WTC11 (cell line): ENCODE measurements at regions not wholly inside any gene's neighbourhood (a gene's known extent, or its start where the extent isn't known, plus 50 kb on each side); places are given as distances from the start of the nearest gene placed in this dataset.

ENCODE experiments used
- ATAC-seq: fragments of 200-7000 bp; cut with Tn5 transposase; 2 replicates; pipeline ENCODE4 v1.10.0; 2021; ENCODE audit warnings: mild to moderate bottlenecking, moderate library complexity
- CTCF ChIA-PET: fragments of 300-600 bp; sonication (Branson Sonifier 250); formaldehyde crosslinking; loops from one replicate; lab custom pipeline; 2021; ENCODE audit warnings: antibody characterized with exemption; lab: Charles Lee
- POLR2A ChIA-PET: fragments of 350-600 bp; sonication (Branson Sonifier 250); formaldehyde crosslinking; loops from one replicate; lab custom pipeline; 2021; ENCODE audit warnings: antibody characterized with exemption; lab: Charles Lee
- DNase-seq: peaks from one replicate; pipeline ENCODE4 v3.0.0; 2021; ENCODE audit warnings: low spot score
- H3K27ac Mint-ChIP-seq: 2 replicates; pipeline ENCODE4 v1.8.0; 2021; ENCODE audit warnings: mixed read lengths
- H3K27me3 Mint-ChIP-seq: 2 replicates; pipeline ENCODE4 v1.8.0; 2021; ENCODE audit warnings: low read depth, mild to moderate bottlenecking, moderate library complexity, mixed read lengths
- H3K36me3 Mint-ChIP-seq: 2 replicates; pipeline ENCODE4 v1.8.0; 2021; ENCODE audit warnings: mixed read lengths
- H3K4me1 Mint-ChIP-seq: 2 replicates; pipeline ENCODE4 v1.8.0; 2022; ENCODE audit warnings: mixed read lengths
- H3K4me3 Mint-ChIP-seq: 2 replicates; pipeline ENCODE4 v1.8.0; 2021; ENCODE audit warnings: mild to moderate bottlenecking, moderate library complexity, mixed read lengths
- H3K9me3 Mint-ChIP-seq: 2 replicates; pipeline ENCODE4 v1.8.0; 2021; ENCODE audit warnings: mixed read lengths
- CREM ChIP-seq: sonication (generic); formaldehyde crosslinking; IDR thresholded peaks from 2 replicates; pipeline ENCODE4 v1.8.1; 2022; ENCODE audit warnings: mild to moderate bottlenecking, missing genetic modification reagents, moderate library complexity
- ESRRA ChIP-seq: sonication (generic); formaldehyde crosslinking; IDR thresholded peaks from 2 replicates; pipeline ENCODE4 v1.8.1; 2022; ENCODE audit warnings: mild to moderate bottlenecking, missing genetic modification reagents, borderline replicate concordance
- GRHL2 ChIP-seq: fragments of 250-450 bp; sonication (Bioruptor Pico); IDR thresholded peaks from 2 replicates; pipeline ENCODE4 v1.8.0; 2022; ENCODE audit warnings: mild to moderate bottlenecking, moderate library complexity; ENCODE audit not compliant: insufficient replicate concordance, severe bottlenecking
- JAZF1 ChIP-seq: fragments of 250-450 bp; sonication (Bioruptor Pico); IDR thresholded peaks from 2 replicates; pipeline ENCODE4 v1.9.0; 2021; ENCODE audit warnings: moderate library complexity, mild to moderate bottlenecking, inconsistent platforms
- KAT7 ChIP-seq: sonication (generic); formaldehyde crosslinking; IDR thresholded peaks from 2 replicates; pipeline ENCODE4 v1.8.1; 2023; ENCODE audit warnings: missing genetic modification reagents, mild to moderate bottlenecking, borderline replicate concordance
- MYBL2 ChIP-seq: sonication (generic); formaldehyde crosslinking; IDR thresholded peaks from 2 replicates; pipeline ENCODE4 v1.8.1; 2023; ENCODE audit warnings: mild to moderate bottlenecking, moderate library complexity, missing genetic modification reagents
- NR3C1 ChIP-seq: sonication (generic); formaldehyde crosslinking; conservative IDR thresholded peaks from 2 replicates; pipeline ENCODE4 v1.8.1; 2023; ENCODE audit warnings: low read depth, mild to moderate bottlenecking, missing genetic modification reagents
- OVOL2 ChIP-seq: fragments of 250-450 bp; sonication (Bioruptor Pico); IDR thresholded peaks from 2 replicates; pipeline ENCODE4 v1.9.0; 2021; ENCODE audit warnings: mild to moderate bottlenecking, borderline replicate concordance
- SMAD3 ChIP-seq: sonication (generic); formaldehyde crosslinking; IDR thresholded peaks from 2 replicates; pipeline ENCODE4 v1.8.0; 2022; ENCODE audit warnings: missing genetic modification reagents, mild to moderate bottlenecking, borderline replicate concordance
- ZNF121 ChIP-seq: sonication (generic); formaldehyde crosslinking; IDR thresholded peaks from 2 replicates; pipeline ENCODE4 v1.8.0; 2023; ENCODE audit warnings: missing genetic modification reagents
- ZNF219 ChIP-seq: sonication (generic); formaldehyde crosslinking; IDR thresholded peaks from 2 replicates; pipeline ENCODE4 v1.8.0; 2023; ENCODE audit warnings: missing genetic modification reagents, mild to moderate bottlenecking, borderline replicate concordance
- ZNF263 ChIP-seq: sonication (generic); formaldehyde crosslinking; IDR thresholded peaks from 2 replicates; pipeline ENCODE4 v1.8.1; 2022; ENCODE audit warnings: low read depth, mild to moderate bottlenecking, moderate library complexity, missing genetic modification reagents
- ZNF317 ChIP-seq: sonication (generic); formaldehyde crosslinking; IDR thresholded peaks from 2 replicates; pipeline ENCODE4 v1.8.1; 2023; ENCODE audit warnings: low read depth, mild to moderate bottlenecking, moderate library complexity, missing genetic modification reagents, borderline replicate concordance
- TF ChIP-seq, protein P1 (sequence below): sonication (generic); formaldehyde crosslinking; IDR thresholded peaks from 2 replicates; pipeline ENCODE4 v1.8.0; 2022; ENCODE audit warnings: mild to moderate bottlenecking, missing genetic modification reagents
- TF ChIP-seq, protein P2 (sequence below): sonication (generic); formaldehyde crosslinking; IDR thresholded peaks from 2 replicates; pipeline ENCODE4 v1.8.1; 2022; ENCODE audit warnings: mild to moderate bottlenecking, moderate library complexity, missing genetic modification reagents
- TF ChIP-seq, protein P3 (sequence below): fragments of 250-450 bp; sonication (Bioruptor Pico); IDR thresholded peaks from 2 replicates; pipeline ENCODE4 v1.9.0; 2021; ENCODE audit warnings: mild to moderate bottlenecking, borderline replicate concordance
- TF ChIP-seq, protein P4 (sequence below): sonication (generic); formaldehyde crosslinking; IDR thresholded peaks from 2 replicates; pipeline ENCODE4 v1.8.0; 2023; ENCODE audit warnings: missing genetic modification reagents
- TF ChIP-seq, protein P5 (sequence below): fragments of 250-450 bp; sonication (Bioruptor Pico); IDR thresholded peaks from 2 replicates; pipeline ENCODE4 v2.1.2; 2022; ENCODE audit warnings: mild to moderate bottlenecking, moderate library complexity
- TF ChIP-seq, protein P6 (sequence below): sonication (generic); formaldehyde crosslinking; IDR thresholded peaks from 2 replicates; pipeline ENCODE4 v1.8.1; 2023; ENCODE audit warnings: mild to moderate bottlenecking, missing genetic modification reagents, moderate library complexity
- TF ChIP-seq, protein P7 (sequence below): sonication (generic); formaldehyde crosslinking; IDR thresholded peaks from 2 replicates; pipeline ENCODE4 v1.8.1; 2022; ENCODE audit warnings: mild to moderate bottlenecking, missing genetic modification reagents, moderate library complexity, borderline replicate concordance

DNA sequence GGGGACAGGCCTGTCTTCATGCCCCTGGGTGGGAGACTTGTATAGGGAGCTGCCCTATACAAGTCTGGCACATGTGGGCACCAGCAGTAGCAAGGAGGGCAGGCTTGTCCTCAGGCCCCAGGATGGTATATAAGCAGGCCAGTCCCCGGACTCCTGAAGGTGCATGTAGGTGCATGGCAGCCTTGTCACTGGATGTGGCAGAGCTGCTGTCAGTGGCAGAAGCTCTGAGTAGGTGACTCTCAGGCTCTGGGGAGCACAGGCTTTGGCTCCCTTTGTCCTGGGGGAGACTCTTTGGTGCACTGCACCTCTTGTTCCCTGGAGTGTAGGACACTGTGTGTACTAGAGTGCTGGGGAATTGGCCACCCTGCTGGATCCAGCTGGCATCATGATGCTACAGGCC is 376.7 kb upstream of the DIPK2B start:
- H3K27ac Mint-ChIP-seq: no peak overlapping the region
- TF ChIP-seq MYBL2 (CRISPR knock-in tag): no peak
- no peak for TF ChIP-seq ZNF219
- TF ChIP-seq OVOL2 (CRISPR knock-in tag): no peak
- TF ChIP-seq, protein P1, sequence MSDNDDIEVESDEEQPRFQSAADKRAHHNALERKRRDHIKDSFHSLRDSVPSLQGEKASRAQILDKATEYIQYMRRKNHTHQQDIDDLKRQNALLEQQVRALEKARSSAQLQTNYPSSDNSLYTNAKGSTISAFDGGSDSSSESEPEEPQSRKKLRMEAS (CRISPR knock-in tag): no peak
- no peak for TF ChIP-seq GRHL2 (CRISPR knock-in tag)
- no peak for TF ChIP-seq ZNF263 (CRISPR knock-in tag)
- no peak for TF ChIP-seq ESRRA (CRISPR knock-in tag)
- H3K27me3 Mint-ChIP-seq: no peaks in the 10 kb centered on the region
- CTCF ChIA-PET: no interaction called here
- DNase-seq (no peak), ATAC-seq (no peak)
- peaks cover 25% of the 10 kb centered on the region for H3K9me3 Mint-ChIP-seq
- H3K4me1 Mint-ChIP-seq: peaks cover 2% of the 10 kb centered on the region; the same call in 1 of the 2 replicates
- POLR2A ChIA-PET: no interaction called here
- peaks cover 19% of the 10 kb centered on the region for H3K36me3 Mint-ChIP-seq
- no peak overlapping the region for H3K4me3 Mint-ChIP-seq

DNA sequence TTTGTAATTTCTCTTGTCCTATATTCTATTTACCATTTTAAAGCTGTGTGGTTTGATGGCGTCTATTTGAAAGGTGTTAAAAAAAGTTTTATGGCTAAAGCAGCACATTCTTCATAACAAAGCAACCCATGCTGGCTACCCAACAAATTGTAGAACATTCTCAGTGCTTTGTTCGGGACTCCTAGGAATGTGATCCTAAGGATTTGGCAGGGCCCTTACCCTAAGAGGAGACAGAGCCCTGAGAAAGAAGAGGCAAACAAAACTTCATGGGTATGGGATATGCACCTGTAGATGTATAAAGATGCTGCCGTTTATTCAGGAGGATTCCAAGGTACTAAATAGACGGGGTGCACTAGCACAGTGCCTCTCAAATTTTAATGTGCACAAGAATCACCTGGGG is 370.8 kb upstream of the DIPK2B start:
- Mint-ChIP-seq H3K4me1 (peaks cover 13% of the 10 kb centered on the region), H3K4me3 (no peak overlapping the region), H3K36me3 (no peaks in the 10 kb centered on the region), H3K27me3 (no peaks in the 10 kb centered on the region), H3K27ac (no peak overlapping the region), H3K9me3 (peaks cover 2% of the 10 kb centered on the region; the same call in 1 of the 2 replicates)
- DNase-seq: no peak
- peak; percentile 59; the same call in 1 of the 2 replicates for ATAC-seq
- CTCF ChIA-PET: interaction anchor here (1.0 kb wide), 1 partner anchor 249 kb away, joined by 3 read pairs; no protein-coding TSS in a partner anchor
- TF ChIP-seq JAZF1 (CRISPR knock-in tag) (no peak), ZNF263 (CRISPR knock-in tag) (no peak), ZNF121 (CRISPR knock-in tag) (no peak)
- TF ChIP-seq, protein P2, sequence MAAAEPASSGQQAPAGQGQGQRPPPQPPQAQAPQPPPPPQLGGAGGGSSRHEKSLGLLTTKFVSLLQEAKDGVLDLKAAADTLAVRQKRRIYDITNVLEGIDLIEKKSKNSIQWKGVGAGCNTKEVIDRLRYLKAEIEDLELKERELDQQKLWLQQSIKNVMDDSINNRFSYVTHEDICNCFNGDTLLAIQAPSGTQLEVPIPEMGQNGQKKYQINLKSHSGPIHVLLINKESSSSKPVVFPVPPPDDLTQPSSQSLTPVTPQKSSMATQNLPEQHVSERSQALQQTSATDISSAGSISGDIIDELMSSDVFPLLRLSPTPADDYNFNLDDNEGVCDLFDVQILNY: no peak
- TF ChIP-seq, protein P3, sequence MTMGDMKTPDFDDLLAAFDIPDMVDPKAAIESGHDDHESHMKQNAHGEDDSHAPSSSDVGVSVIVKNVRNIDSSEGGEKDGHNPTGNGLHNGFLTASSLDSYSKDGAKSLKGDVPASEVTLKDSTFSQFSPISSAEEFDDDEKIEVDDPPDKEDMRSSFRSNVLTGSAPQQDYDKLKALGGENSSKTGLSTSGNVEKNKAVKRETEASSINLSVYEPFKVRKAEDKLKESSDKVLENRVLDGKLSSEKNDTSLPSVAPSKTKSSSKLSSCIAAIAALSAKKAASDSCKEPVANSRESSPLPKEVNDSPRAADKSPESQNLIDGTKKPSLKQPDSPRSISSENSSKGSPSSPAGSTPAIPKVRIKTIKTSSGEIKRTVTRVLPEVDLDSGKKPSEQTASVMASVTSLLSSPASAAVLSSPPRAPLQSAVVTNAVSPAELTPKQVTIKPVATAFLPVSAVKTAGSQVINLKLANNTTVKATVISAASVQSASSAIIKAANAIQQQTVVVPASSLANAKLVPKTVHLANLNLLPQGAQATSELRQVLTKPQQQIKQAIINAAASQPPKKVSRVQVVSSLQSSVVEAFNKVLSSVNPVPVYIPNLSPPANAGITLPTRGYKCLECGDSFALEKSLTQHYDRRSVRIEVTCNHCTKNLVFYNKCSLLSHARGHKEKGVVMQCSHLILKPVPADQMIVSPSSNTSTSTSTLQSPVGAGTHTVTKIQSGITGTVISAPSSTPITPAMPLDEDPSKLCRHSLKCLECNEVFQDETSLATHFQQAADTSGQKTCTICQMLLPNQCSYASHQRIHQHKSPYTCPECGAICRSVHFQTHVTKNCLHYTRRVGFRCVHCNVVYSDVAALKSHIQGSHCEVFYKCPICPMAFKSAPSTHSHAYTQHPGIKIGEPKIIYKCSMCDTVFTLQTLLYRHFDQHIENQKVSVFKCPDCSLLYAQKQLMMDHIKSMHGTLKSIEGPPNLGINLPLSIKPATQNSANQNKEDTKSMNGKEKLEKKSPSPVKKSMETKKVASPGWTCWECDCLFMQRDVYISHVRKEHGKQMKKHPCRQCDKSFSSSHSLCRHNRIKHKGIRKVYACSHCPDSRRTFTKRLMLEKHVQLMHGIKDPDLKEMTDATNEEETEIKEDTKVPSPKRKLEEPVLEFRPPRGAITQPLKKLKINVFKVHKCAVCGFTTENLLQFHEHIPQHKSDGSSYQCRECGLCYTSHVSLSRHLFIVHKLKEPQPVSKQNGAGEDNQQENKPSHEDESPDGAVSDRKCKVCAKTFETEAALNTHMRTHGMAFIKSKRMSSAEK (CRISPR knock-in tag): no peak
- TF ChIP-seq, protein P4, sequence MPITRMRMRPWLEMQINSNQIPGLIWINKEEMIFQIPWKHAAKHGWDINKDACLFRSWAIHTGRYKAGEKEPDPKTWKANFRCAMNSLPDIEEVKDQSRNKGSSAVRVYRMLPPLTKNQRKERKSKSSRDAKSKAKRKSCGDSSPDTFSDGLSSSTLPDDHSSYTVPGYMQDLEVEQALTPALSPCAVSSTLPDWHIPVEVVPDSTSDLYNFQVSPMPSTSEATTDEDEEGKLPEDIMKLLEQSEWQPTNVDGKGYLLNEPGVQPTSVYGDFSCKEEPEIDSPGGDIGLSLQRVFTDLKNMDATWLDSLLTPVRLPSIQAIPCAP (CRISPR knock-in tag): no peak
- TF ChIP-seq, protein P5, sequence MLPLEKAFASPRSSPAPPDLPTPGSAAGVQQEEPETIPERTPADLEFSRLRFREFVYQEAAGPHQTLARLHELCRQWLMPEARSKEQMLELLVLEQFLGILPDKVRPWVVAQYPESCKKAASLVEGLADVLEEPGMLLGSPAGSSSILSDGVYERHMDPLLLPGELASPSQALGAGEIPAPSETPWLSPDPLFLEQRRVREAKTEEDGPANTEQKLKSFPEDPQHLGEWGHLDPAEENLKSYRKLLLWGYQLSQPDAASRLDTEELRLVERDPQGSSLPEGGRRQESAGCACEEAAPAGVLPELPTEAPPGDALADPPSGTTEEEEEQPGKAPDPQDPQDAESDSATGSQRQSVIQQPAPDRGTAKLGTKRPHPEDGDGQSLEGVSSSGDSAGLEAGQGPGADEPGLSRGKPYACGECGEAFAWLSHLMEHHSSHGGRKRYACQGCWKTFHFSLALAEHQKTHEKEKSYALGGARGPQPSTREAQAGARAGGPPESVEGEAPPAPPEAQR (CRISPR knock-in tag): no peak
- POLR2A ChIA-PET: no interaction called here

DNA sequence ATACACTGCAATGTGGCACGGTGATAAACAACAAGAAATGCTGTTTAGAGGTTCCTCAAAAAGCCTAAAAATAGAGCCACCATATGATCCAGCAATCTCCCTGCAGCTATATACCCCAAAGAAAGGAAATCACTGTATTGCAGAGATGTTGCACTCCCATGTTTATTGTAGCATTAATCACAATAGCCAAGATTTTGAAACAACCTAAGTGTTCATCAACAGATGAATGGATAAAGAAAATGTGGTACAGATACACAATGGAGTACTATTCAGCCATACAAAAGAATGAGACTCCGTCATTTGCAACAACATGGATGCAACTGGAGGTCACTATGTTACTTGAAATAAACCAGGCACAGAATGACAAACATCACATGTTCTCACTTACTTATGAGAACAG is 365.8 kb upstream of the DIPK2B start:
- CTCF ChIA-PET: no interaction called here
- peaks cover 10% of the 10 kb centered on the region; the same call in 1 of the 2 replicates for H3K9me3 Mint-ChIP-seq
- H3K4me3 Mint-ChIP-seq: no peak overlapping the region
- no peak for DNase-seq
- H3K27ac Mint-ChIP-seq: no peak overlapping the region
- H3K27me3 Mint-ChIP-seq: no peaks in the 10 kb centered on the region
- no peaks in the 10 kb centered on the region for H3K36me3 Mint-ChIP-seq
- peaks cover 3% of the 10 kb centered on the region for H3K4me1 Mint-ChIP-seq
- no peak for ATAC-seq
- POLR2A ChIA-PET: no interaction called here
- TF ChIP-seq, protein P6, sequence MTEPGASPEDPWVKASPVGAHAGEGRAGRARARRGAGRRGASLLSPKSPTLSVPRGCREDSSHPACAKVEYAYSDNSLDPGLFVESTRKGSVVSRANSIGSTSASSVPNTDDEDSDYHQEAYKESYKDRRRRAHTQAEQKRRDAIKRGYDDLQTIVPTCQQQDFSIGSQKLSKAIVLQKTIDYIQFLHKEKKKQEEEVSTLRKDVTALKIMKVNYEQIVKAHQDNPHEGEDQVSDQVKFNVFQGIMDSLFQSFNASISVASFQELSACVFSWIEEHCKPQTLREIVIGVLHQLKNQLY (CRISPR knock-in tag): no peak
- TF ChIP-seq SMAD3 (no peak), ZNF317 (CRISPR knock-in tag) (no peak), KAT7 (CRISPR knock-in tag) (no peak), NR3C1 (CRISPR knock-in tag) (no peak), CREM (no peak)
- TF ChIP-seq, protein P7, sequence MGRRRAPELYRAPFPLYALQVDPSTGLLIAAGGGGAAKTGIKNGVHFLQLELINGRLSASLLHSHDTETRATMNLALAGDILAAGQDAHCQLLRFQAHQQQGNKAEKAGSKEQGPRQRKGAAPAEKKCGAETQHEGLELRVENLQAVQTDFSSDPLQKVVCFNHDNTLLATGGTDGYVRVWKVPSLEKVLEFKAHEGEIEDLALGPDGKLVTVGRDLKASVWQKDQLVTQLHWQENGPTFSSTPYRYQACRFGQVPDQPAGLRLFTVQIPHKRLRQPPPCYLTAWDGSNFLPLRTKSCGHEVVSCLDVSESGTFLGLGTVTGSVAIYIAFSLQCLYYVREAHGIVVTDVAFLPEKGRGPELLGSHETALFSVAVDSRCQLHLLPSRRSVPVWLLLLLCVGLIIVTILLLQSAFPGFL (CRISPR knock-in tag): no peak
